SK-N-MC (cell line): ENCODE measurements at regions not wholly inside any gene's neighbourhood (a gene's known extent, or its start where the extent isn't known, plus 50 kb on each side); places are given as distances from the start of the nearest gene placed in this dataset.
A peak's percentile ranks its signal among the peaks of the same experiment; 100 is the strongest.
"Not testable (repeated sequence)": the region's sequence is repeated elsewhere in the genome, so short reads cannot be mapped to it uniquely, and the experiment has no call there.

Source experiments
- DNase-seq: peaks from one replicate; pipeline ENCODE4 v3.0.0-alpha.2; 2011; ENCODE audit warnings: low read depth, low spot score
- H3K27ac ChIP-seq: fragments of 200-600 bp; sonication (generic); 2 replicates; pipeline ENCODE4 v1.5.1; 2016; ENCODE audit warnings: mixed run types
- H3K36me3 ChIP-seq: fragments of 200-600 bp; sonication (generic); 2 replicates; pipeline ENCODE4 v1.6.1; 2017; ENCODE audit warnings: antibody characterized with exemption, low read length, mixed read lengths; ENCODE audit not compliant: insufficient read depth
- H3K4me3 ChIP-seq: fragments of 200-600 bp; sonication (generic); 2 replicates; pipeline ENCODE4 v1.5.1; 2016
- H3K9ac ChIP-seq: fragments of 200-600 bp; sonication (generic); 2 replicates; pipeline ENCODE4 v1.8.0; 2017; ENCODE audit warnings: mixed run types, mixed read lengths; ENCODE audit not compliant: insufficient read length
- H3K9me3 ChIP-seq: fragments of 200-600 bp; sonication (generic); 2 replicates; pipeline ENCODE4 v1.6.1; 2017; ENCODE audit warnings: low read depth, mild to moderate bottlenecking, antibody characterized with exemption, low read length, moderate library complexity, mixed read lengths
- EZH2 ChIP-seq: fragments of 200-600 bp; sonication (generic); IDR thresholded peaks from one replicate; pipeline ENCODE4 v1.6.1; 2017; ENCODE audit warnings: antibody characterized with exemption
- FOXP2 ChIP-seq: optimal IDR thresholded peaks from 2 replicates; pipeline ENCODE3; 2011; ENCODE audit warnings: mild to moderate bottlenecking, moderate library complexity; ENCODE audit not compliant: insufficient read depth; ENCODE audit errors: extremely low read length, control extremely low read depth
- POLR2AphosphoS5 ChIP-seq: IDR thresholded peaks from 2 replicates; pipeline ENCODE4 v1.6.1; 2012; ENCODE audit warnings: mild to moderate bottlenecking, low read depth, low read length, borderline replicate concordance

DNA sequence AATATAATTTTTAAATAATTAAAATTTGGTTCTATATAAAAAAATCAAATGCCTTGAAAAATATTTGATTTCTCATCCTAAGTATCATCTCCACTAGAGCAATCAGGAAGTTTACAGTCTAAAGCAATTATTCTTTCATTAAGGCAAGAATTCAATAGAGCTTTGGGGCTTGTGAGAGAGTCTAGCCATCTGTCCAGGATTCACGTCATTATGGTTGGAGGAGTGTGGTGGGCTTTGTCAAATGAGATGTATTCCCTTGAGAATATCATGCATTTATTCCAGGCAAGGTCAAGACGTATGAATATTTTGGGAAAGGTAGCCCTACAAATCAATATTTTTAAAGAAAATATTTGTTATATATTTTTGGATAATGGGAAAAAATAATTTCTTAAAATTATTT, 132.4 kb downstream of the ELOVL4 start:
- TF ChIP-seq EZH2 (no peak), POLR2AphosphoS5 (no peak), FOXP2 (no peak)
- no peak for DNase-seq
- Histone ChIP-seq H3K9ac (no peak overlapping the region), H3K27ac (no peak overlapping the region), H3K9me3 (no peaks in the 10 kb centered on the region), H3K36me3 (no peaks in the 10 kb centered on the region), H3K4me3 (no peak overlapping the region)

DNA sequence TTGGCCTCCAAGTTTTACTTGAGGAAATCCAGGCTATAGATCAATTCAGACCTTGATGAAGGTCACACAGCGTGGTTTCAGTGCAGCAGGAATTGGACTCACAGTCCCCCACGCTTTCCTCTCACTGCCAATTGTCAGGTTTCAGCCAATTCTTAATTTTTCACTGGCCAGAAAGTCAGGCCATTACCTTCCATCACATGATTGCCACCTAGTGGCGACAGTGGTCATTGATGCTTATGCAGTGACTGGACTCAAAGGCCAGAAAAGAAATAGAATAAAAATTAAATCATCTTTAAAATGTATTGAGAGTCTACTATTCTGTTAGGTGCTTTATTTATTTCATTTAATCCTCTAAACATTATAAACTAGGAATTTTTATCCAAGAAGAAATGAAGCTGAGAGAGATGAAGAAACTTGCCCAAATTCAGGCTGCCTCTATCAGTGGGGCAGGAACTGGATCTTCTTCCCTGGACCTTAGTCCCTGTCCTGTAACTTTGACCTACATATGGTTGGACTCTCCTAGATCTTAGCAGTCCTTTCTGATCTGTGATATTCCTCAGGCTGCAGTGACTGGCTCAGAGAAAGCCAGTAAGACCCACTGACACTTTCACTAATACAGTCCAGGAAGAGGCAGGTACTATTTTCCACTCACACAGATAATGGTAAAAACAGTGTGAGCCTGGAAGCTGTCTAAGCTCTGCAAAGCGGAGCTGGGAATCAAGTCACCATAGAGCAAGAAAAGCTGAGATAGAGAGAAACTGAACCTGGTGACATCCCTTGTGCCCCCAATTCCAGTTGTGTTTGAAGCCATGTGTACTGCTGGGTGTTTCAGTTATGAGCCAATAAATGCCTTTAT, 133.3 kb downstream of the ELOVL4 start:
- no peaks in the 10 kb centered on the region for H3K36me3 ChIP-seq
- DNase-seq: no peak
- no peak overlapping the region for H3K9ac ChIP-seq
- no peak overlapping the region; the same call in 1 of the 2 replicates for H3K4me3 ChIP-seq
- TF ChIP-seq POLR2AphosphoS5 (no peak), EZH2 (no peak), FOXP2 (no peak)
- H3K9me3 ChIP-seq: no peaks in the 10 kb centered on the region
- peak overlapping the region; percentile 67; the same call in 1 of the 2 replicates for H3K27ac ChIP-seq

- TF ChIP-seq FOXP2 (no peak), POLR2AphosphoS5 (no peak), EZH2 (no peak)
These were observed 134.1 kb downstream of the ELOVL4 start for GRCh38 chr6:79813143-79813850.

GRCh38 chr6:79812195-79812594, 135.2 kb downstream of the ELOVL4 start:
- Histone ChIP-seq H3K9me3 (no peaks in the 10 kb centered on the region), H3K9ac (no peak overlapping the region), H3K4me3 (no peak overlapping the region), H3K27ac (no peak overlapping the region), H3K36me3 (no peaks in the 10 kb centered on the region)
- no peak for TF ChIP-seq POLR2AphosphoS5
- TF ChIP-seq FOXP2: no peak
- no peak for TF ChIP-seq EZH2
- DNase-seq: no peak

More at GRCh38 chr6:79813143-79813850, 134.1 kb downstream of the ELOVL4 start:
- peak overlapping the region; percentile 67; the same call in 1 of the 2 replicates for H3K27ac ChIP-seq
- H3K36me3 ChIP-seq: no peaks in the 10 kb centered on the region
- DNase-seq: no peak
- no peak overlapping the region; the same call in 1 of the 2 replicates for H3K4me3 ChIP-seq
- H3K9ac ChIP-seq: no peak overlapping the region
- H3K9me3 ChIP-seq: no peaks in the 10 kb centered on the region

DNA sequence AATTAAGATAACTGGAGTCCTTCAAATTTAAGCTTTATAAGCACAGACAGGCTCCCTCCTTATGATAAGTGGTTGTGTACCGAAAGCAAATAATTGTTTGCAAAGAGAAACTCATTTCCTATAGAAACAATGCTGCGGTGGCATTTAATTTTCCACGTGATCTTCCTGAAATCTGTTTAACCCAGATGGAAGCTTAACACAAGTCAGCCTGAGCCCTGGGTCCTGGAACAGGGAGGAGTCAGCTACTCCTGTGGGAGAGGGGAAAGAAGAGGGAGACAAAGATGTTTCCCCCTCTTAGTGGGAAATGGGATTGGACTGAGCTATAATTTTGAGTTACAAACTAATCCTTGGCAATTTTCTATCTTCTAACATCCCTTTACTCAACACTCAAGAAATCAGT, 136.5 kb downstream of the ELOVL4 start:
- Histone ChIP-seq H3K4me3 (peak overlapping the region; percentile 66), H3K9me3 (no peaks in the 10 kb centered on the region), H3K36me3 (no peaks in the 10 kb centered on the region), H3K9ac (no peak overlapping the region), H3K27ac (peak overlapping the region; percentile 33; the same call in 1 of the 2 replicates)
- TF ChIP-seq EZH2 (no peak), POLR2AphosphoS5 (no peak), FOXP2 (no peak)
- no peak for DNase-seq

DNA sequence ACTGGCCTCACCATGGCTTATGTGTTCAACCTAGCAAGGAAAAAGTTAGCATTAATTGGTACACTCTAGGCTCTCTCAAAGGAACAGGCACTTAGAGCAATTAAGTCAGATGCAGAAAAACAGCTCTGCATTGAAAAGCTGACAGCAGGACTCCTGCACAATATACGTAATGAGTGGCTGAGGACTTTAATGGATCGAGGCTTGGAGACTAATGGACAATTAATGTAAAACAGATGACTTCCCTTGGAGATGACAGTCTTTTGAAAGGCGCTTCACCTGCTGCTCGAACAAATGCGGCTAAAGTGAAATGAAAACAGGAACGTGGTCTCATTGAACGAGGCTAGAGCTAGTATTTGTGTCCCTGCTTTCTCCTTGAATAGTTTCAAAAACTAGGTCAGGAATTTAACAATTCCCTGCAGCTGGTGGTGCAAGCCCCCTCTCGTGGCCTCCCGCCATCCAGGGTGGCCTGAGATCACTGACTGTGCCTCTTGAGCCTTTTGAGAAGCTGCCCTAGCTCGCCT, 137.1 kb downstream of the ELOVL4 start:
- H3K36me3 ChIP-seq: no peaks in the 10 kb centered on the region
- no peak for DNase-seq
- no peaks in the 10 kb centered on the region for H3K9me3 ChIP-seq
- peak overlapping the region; percentile 33; the same call in 1 of the 2 replicates for H3K27ac ChIP-seq
- TF ChIP-seq POLR2AphosphoS5 (peak; percentile 35; the same call in 1 of the 2 replicates), EZH2 (no peak), FOXP2 (no peak)
- peak overlapping the region; percentile 66 for H3K4me3 ChIP-seq
- H3K9ac ChIP-seq: peak overlapping the region; percentile 24

DNA sequence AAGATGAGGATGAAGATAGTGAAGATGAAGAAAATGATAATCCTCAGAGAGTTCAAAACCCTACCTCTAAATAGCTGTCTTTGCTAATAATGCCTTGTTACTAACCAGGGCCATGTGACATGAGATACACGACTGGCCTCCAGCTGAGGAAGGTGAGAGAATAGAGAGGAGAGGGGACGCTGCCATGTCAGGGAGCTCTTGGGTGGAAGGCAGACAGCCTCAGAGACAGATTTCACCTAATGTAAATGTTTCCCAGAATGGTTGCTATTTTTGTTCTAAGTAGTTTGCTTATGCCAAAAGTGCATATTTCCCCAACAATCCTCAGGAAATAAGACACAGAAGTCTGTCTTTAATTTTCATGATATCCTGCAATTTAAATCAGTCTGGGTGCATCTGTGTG, 138.4 kb downstream of the ELOVL4 start:
- Histone ChIP-seq H3K27ac (no peak overlapping the region), H3K9ac (no peak overlapping the region), H3K36me3 (no peaks in the 10 kb centered on the region), H3K9me3 (no peaks in the 10 kb centered on the region), H3K4me3 (no peak overlapping the region)
- no peak for DNase-seq
- TF ChIP-seq FOXP2 (no peak), EZH2 (no peak), POLR2AphosphoS5 (no peak)

DNA sequence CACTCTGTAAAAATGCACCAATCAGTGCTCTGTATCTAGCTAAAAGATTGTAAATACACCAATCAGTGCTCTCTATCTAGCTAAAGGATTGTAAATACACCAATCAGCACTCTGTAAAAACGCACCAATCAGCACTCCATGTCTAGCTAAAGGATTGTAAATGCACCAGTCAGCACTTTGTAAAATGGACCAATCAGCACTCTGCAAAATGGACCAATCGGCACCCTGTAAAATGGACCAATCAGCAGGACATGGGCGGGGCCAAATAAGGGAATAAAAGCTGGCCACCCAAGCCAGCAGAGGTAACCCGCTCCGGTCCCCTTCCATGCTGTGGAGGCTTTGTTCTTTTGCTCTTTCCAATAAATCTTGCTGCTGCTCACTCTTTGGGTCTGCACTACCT, 140.7 kb downstream of the ELOVL4 start:
- DNase-seq, H3K4me3 ChIP-seq, H3K36me3 ChIP-seq, H3K9me3 ChIP-seq, H3K9ac ChIP-seq, H3K27ac ChIP-seq: not testable (repeated sequence)
